Ovary (tissue), 7 donors: ENCODE measurements at regions not wholly inside any gene's neighbourhood (a gene's known extent, or its start where the extent isn't known, plus 50 kb on each side); places are given as distances from the start of the nearest gene placed in this dataset.
"Not testable (repeated sequence)": the region's sequence is repeated elsewhere in the genome, so short reads cannot be mapped to it uniquely, and the experiment has no call there.

Experiments
- DNase-seq, 5 donors: peaks; one replicate each; pipeline ENCODE4 v3.0.0-alpha.2; 2019 to 2020
- H3K27ac ChIP-seq, 2 donors: fragments of 200-600 bp; one replicate each; pipeline versions ENCODE4 v1.5.1 to v1.8.0; 2019 to 2022
- H3K27me3 ChIP-seq: fragments of 200-600 bp; one replicate; pipeline ENCODE4 v1.8.0; 2022
- H3K36me3 ChIP-seq: fragments of 200-600 bp; sonication (generic); one replicate; pipeline ENCODE4 v1.5.1; 2019
- H3K4me1 ChIP-seq: one replicate; pipeline ENCODE4 v1.8.1; 2013; ENCODE audit warnings: mild to moderate bottlenecking, moderate library complexity; ENCODE audit not compliant: insufficient read depth
- H3K4me3 ChIP-seq: fragments of 200-600 bp; sonication (generic); one replicate; pipeline ENCODE4 v1.5.1; 2017
- H3K9me3 ChIP-seq, 2 donors: fragments of 200-600 bp in 1 of 2; sonication (generic) in 1 of 2; one replicate each; pipeline versions ENCODE4 v1.5.1 to v1.8.1; 2013 to 2019; ENCODE audit warnings: mild to moderate bottlenecking in 1 of 2, moderate library complexity in 1 of 2
- EP300 ChIP-seq: sonication (generic); formaldehyde crosslinking; IDR thresholded peaks from one replicate; pipeline ENCODE4 v1.6.1; 2017; ENCODE audit warnings: antibody characterized with exemption
- POLR2A ChIP-seq: fragments of 450-650 bp; IDR thresholded peaks from one replicate; pipeline ENCODE4 v1.6.1; 2017; ENCODE audit warnings: antibody characterized with exemption, mild to moderate bottlenecking, moderate library complexity
- WGBS, 3 donors: extraction: QIAGEN DNeasy Blood & Tissue Kit in 1 of 3; methylation state at CpG; one replicate each; pipeline versions ENCODE4 v1.1.5 to v1.1.7; 2013 to 2017; 5-methylcytosine and 5-hydroxymethylcytosine counted together
- intact Hi-C, 4 donors: fragments of 100-400 bp; cut with DNase I; formaldehyde crosslinking; loops; one replicate each; pipeline versions ENCODE4 v1.11.0 to v1.15.1; 2022 to 2023
- TF ChIP-seq, protein P1 (sequence below), 3 donors: fragments of 450-650 bp in 2 of 3; fragments of 200-600 bp in 1 of 3; IDR thresholded peaks; one replicate each; pipeline versions ENCODE4 v1.5.1 to v1.8.0; 2016 to 2022; ENCODE audit warnings: antibody characterized with exemption in 3 of 3, mild to moderate bottlenecking in 1 of 3
- donor health status: DM: no; HTN: no; CAD: no; lungs with moderate emphysema.
- donor health status: DM: no; HTN: no; CAD: no.
- donor health status: Bipolar disorder and iron deficiency.
- donor health status: DM: no; HTN: no; CAD: no.
- donor health status: DM: yes; HTN: yes; CAD: no.

DNA sequence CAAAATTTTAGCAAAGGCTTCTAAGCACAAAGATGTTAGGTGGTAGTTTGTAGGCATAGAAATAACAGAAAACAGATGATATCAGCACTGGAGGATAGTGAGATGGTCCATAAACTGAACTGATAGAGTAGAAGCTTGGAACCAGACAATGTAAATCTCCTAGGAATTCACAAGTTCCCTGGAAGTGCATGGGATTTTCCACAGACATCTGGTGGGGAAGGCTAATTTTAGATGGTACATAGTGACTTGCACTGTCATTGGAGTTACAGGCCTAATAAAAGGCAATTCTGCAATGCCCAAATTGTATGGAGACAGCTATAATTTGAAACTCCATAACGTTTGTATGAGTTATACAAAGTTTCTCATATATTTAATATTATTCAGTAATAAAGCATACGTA, 653.0 kb upstream of the MEF2C start:
- Histone ChIP-seq H3K4me3 (no peak overlapping the region), H3K4me1 (no peaks in the 10 kb centered on the region), H3K9me3 (no peaks in the 10 kb centered on the region), H3K27me3 (no peaks in the 10 kb centered on the region), H3K36me3 (no peaks in the 10 kb centered on the region), H3K27ac (no peak overlapping the region)
- TF ChIP-seq EP300 (no peak), POLR2A (no peak)
- TF ChIP-seq, protein P1, sequence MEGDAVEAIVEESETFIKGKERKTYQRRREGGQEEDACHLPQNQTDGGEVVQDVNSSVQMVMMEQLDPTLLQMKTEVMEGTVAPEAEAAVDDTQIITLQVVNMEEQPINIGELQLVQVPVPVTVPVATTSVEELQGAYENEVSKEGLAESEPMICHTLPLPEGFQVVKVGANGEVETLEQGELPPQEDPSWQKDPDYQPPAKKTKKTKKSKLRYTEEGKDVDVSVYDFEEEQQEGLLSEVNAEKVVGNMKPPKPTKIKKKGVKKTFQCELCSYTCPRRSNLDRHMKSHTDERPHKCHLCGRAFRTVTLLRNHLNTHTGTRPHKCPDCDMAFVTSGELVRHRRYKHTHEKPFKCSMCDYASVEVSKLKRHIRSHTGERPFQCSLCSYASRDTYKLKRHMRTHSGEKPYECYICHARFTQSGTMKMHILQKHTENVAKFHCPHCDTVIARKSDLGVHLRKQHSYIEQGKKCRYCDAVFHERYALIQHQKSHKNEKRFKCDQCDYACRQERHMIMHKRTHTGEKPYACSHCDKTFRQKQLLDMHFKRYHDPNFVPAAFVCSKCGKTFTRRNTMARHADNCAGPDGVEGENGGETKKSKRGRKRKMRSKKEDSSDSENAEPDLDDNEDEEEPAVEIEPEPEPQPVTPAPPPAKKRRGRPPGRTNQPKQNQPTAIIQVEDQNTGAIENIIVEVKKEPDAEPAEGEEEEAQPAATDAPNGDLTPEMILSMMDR (IDR thresholded peaks at IDR 0.05) = no peak
- intact Hi-C loops = no loop called here
- 84 to 88% (median 87%) methylated on average over 2 of the region's 2 CpGs for WGBS, 3 donors
- no peak for DNase-seq

DNA sequence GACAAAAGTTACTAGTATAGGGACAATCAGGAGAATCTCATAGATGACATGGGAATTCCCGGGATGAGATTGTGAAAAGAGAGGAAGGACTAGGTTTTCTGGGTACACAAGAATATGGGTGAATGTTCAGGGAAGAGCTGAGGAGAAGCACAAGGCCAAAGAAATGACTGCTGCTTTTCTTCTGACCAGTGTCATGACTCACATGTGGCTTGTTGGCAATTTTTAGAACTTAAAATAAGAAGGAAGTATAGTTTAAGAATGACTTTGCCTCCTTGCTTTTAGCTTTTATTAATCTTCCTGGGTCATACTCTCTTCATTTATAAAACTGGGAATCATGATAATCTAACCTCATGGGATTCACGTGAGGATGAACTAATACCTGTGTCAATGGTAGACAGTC, 652.4 kb upstream of the MEF2C start:
- Histone ChIP-seq H3K27ac (no peak overlapping the region), H3K9me3 (no peaks in the 10 kb centered on the region), H3K27me3 (no peaks in the 10 kb centered on the region), H3K4me3 (no peak overlapping the region), H3K4me1 (no peaks in the 10 kb centered on the region), H3K36me3 (no peaks in the 10 kb centered on the region)
- DNase-seq = no peak
- intact Hi-C loops = no loop called here
- no peak for TF ChIP-seq EP300
- TF ChIP-seq, protein P1 (IDR thresholded peaks at IDR 0.05) = no peak
- no peak for TF ChIP-seq POLR2A
- 92 to 98% (median 95%) methylated on average over 2 of the region's 2 CpGs for WGBS, 3 donors

DNA sequence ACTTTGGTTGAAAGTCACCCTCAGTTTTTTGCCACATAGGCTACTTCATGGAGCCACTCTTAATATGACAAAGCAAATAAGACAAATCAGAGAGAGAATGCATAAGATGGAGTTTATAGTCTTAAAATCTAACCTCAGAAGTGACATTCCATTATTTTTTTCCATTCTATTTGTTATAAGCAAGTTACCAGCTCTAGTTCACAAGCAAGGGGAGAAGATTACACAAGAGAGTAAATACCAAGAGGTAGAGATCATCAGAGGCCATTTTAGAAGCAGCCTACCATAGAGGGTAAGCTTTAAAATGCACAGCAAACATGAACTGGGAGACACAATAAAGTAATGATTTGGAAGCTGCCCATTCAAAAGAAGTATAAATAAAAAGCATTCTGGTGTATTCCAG, 651.3 kb upstream of the MEF2C start:
- H3K4me3 ChIP-seq = no peak overlapping the region
- TF ChIP-seq, protein P1 (IDR thresholded peaks at IDR 0.05) = no peak
- TF ChIP-seq EP300 (no peak), POLR2A (no peak)
- H3K27me3 ChIP-seq = no peaks in the 10 kb centered on the region
- H3K4me1 ChIP-seq = no peaks in the 10 kb centered on the region
- no peaks in the 10 kb centered on the region for H3K9me3 ChIP-seq
- DNase-seq = no peak
- intact Hi-C loops = no loop called here
- H3K27ac ChIP-seq = no peak overlapping the region
- H3K36me3 ChIP-seq = no peaks in the 10 kb centered on the region

DNA sequence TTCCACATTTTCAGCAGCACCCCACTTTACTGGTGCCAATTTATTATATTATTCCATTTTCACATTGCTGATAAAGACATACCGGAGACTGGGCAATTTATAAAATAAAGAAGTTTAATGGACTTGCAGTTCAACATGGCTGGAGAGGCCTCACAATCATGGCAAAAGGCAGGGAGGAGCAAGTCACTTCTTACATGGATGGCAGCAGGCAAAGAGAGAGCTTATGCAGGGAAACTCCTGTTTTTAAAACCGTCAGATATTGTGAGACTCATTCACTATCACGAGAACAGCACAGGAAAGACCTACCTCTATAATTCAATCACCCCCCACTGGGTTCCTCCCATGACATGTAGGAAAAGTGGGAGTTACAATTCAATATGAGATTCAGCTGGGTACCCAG, 641.8 kb upstream of the MEF2C start:
- intact Hi-C loops = no loop called here
- no peak for DNase-seq
- Histone ChIP-seq H3K4me3 (no peak overlapping the region), H3K27me3 (no peaks in the 10 kb centered on the region), H3K4me1 (no peaks in the 10 kb centered on the region), H3K36me3 (no peaks in the 10 kb centered on the region), H3K9me3 (no peaks in the 10 kb centered on the region), H3K27ac (no peak overlapping the region)
- TF ChIP-seq EP300 (no peak), POLR2A (no peak)
- TF ChIP-seq, protein P1 (IDR thresholded peaks at IDR 0.05) = no peak
- WGBS, 3 donors = 88 to 92% (median 89%) methylated on average over 3 of the region's 3 CpGs

DNA sequence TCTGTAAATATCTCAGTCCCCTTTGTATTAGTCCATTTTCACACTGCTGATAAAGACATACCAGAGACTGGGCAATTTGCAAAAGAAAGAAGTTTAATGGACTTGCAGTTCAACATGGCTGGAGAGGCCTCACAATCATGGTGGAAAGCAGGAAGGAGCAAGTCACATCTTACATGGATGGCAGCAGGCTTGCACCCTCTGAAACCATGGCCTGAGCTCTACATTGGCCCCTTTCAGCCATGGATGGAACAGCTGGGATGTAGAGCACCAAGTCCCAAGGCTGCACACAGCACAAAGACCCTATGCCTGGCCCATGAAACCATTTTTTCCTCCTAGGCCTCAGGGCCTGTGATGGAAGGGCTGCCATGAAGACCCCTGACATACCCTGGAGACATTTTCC, 640.9 kb upstream of the MEF2C start:
- intact Hi-C loops = not testable (repeated sequence)

More for the DNA sequence above, 640.9 kb upstream of the MEF2C start:
- not testable (repeated sequence) for DNase-seq, H3K4me3 ChIP-seq, H3K27ac ChIP-seq, H3K27me3 ChIP-seq, H3K36me3 ChIP-seq, H3K4me1 ChIP-seq, H3K9me3 ChIP-seq
